ENCODE measurements at regions not wholly inside any gene's neighbourhood (a gene's known extent, or its start where the extent isn't known, plus 50 kb on each side); places are given as distances from the start of the nearest gene placed in this dataset.
"Not testable (repeated sequence)": the region's sequence is repeated elsewhere in the genome, so short reads cannot be mapped to it uniquely, and the experiment has no call there.

DNA sequence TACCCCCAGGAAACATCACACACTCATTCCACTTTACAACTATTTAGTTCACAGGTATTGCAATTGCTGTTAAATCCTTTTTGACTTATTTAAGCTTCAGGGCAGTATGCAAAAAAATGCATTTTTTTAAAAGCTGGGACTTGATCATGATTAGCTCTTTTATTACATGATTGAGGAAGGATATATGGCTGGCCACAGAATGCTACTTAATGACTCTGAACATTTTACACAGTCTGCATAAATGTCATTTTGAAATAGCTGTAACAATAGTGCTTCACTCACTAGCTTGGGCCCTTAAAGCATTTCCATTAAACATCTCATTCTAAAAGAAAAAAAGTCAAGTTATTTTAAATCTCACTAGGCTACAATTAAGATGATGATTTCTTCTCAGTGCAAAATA, 429.7 kb downstream of the FRK start:
- DNase-seq (ENCODE audit: low read depth in 2 of 2) = no peak

- no peak for DNase-seq (ENCODE audit: low read depth in 2 of 2)
Measured at GRCh38 chr6:115630424-115631024, 430.2 kb downstream of the FRK start.

DNA sequence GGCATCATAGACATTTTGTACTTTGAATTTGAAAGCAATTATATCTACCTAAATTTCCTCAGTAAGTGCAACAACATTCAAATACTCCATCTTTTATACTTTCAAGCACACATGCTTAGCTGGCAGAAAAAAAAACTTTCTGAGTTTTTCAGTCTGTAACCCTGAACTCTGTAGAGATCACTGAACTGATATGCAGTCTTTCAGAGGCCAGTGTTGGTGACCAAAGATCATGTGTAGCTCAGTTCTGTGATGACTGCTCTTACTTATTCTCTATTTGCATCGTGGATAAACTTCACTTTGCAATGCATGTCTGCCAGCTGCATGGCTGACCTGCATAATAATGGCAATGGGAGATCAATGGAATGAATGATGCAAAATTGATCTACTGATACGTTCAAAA, 431.3 kb downstream of the FRK start:
- no peak for DNase-seq (ENCODE audit: low read depth in 2 of 2)

- no peak for DNase-seq (ENCODE audit: low read depth in 2 of 2)
Measured at GRCh38 chr6:115618256-115618655, 442.4 kb downstream of the FRK start.

GRCh38 chr6:115617031-115617430, 443.7 kb downstream of the FRK start:
- DNase-seq (ENCODE audit: low read depth in 2 of 2) = no peak

GRCh38 chr6:115613488-115613887, 447.2 kb downstream of the FRK start:
- no peak for DNase-seq (ENCODE audit: low read depth in 2 of 2)

DNA sequence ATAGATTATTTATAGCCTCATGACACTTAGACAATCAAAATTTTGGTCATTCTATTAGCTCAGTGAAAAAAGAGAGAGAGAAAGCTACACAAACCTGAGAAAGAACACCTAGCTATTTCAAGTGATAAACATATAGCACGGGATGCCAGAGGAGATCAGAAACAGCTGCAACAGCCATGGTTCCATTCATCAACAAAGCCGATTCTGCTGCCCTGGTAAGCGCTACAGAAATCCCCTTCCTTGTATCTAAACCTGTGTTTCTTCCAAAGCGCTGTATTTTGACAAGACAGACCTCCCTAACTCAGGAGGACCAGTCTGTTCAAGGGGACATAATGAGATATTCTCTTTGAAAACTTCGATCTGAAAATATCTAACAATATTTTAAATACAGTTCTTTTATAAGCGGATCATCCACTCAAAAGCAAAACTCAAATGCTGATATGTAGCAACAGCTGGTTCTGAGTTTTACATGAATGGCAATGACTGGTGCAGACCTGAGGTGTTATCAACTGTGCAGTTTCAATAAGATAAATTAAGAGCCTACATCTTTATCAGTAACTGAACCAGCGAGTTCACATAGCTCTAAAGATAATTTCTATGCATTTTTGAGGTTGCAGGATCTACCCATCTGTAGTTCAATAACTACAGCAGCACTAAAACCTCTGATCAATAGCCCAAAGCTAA, 447.8 kb downstream of the FRK start:
- no peak for DNase-seq (ENCODE audit: low read depth in 2 of 2)

DNA sequence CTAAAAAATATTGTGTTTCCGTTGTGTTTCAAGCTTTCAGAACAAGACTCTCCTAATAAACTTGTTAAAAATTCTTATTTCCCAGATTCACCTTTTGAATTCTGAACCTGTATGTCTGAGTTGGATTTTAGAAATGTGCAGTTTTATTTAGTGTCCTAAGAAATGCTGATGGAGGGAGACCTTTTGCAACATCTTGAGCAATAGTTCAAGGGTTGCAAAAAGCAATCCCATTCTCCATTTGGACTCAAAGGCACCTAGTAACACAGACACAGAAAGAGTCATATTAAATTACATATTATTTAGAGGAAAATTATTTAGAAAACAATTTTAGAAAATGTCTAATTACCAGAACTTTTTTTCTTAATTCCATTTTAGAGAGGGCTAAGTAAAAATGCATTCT, 448.5 kb downstream of the FRK start:
- no peak for DNase-seq (ENCODE audit: low read depth in 2 of 2)

DNA sequence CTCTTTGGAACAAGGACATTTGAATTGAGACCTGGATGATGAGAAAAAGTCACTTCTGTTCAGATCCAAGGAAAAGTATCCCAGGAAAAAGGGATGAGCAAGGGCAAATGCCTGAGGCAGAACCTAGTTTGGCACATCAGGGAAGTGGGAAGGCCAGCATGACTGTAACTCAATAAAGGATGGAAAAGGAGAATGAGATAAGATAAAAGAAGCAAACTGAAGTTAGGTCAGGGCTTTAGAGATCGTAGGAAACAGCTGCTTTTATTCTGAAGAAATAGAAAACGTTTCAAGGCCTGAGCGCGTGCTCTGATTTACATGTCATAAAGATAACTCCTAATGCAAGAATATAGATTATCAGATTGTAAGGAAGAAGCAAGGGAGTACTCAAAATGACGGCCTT, 450.0 kb downstream of the FRK start:
- no peak for DNase-seq (ENCODE audit: low read depth in 2 of 2)

DNA sequence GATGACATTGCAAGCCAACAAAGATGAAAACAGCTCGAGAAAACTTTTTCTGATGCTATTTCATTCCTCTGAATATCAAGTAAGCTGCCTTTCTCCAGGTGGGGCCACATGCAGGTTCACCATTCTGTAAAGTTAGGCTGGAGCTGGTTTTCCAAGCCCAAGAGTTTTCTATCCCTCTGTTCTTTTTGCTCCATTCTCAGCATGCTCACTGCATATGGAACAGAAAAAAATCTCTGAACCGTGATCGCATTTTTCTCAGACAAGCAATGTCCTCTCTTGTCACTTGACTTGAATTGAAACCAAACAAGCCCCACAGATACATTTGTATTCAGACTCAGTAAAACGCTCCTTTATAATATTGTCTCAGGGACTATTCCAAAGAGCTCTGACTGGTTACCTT, 451.6 kb downstream of the FRK start:
- no peak for DNase-seq (ENCODE audit: low read depth in 2 of 2)

DNA sequence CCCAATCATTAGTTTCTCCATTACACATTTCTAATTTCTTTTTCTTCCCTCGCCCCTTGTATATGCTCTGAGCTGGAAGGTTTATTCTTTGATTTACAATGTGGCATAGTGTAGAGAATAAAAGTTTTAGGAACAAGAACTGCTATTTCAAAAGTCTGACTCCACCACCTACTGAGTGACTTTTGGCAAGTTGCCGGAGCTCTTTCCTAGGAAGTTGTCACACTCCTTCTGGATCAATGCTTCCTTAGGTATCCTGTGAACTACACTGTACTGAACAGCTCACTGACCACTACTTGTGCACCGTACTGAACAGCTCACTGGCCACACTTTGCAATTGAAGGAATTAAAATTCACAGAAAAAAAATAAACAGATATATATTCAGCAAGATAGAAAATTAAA, 458.2 kb downstream of the FRK start:
- DNase-seq (ENCODE audit: low read depth in 2 of 2) = no peak

- no peak for DNase-seq (ENCODE audit: low read depth in 2 of 2)
Measured at GRCh38 chr6:115601509-115601908, 459.2 kb downstream of the FRK start.

GRCh38 chr6:115601064-115601463, 459.6 kb downstream of the FRK start:
- DNase-seq (ENCODE audit: low read depth in 2 of 2) = no peak

DNA sequence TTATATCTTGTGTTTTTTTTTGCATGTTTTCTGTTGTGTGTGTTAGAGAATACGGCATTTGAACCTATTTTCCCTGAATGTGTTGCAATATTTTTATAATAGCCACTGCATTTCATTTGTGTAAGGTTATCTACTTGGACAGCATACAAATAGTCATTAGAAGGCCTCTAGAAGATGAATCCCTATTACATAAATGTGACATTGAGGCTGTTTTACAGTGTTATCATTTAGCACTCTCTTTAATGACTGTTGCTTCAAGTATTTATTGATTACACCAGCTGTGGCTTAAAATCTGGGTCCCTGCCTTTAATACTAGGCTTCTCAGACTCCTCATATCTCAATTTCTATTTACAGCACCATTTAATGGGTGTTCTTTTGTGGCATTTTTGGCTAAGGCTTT, 465.8 kb downstream of the FRK start:
- DNase-seq (ENCODE audit: low read depth in 2 of 2) = no peak

DNA sequence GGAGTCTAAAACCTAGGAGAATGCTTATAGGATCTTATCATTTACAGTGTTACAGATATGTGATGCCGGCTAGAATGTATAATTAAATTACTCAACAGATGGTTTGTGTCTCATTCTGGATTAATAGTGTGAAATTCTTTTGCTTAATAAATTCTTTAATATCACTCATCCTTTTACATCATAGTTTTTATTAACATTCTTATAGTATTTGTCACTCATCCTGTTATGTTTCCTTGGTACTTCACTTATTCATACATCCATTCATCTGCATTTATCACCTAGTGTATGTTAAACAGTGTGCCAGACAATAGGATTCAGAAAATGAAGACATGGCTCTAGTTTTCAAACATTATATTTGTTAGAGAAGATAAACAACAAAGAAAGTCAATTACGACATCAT, 468.7 kb downstream of the FRK start:
- no peak for DNase-seq (ENCODE audit: low read depth in 2 of 2)

DNA sequence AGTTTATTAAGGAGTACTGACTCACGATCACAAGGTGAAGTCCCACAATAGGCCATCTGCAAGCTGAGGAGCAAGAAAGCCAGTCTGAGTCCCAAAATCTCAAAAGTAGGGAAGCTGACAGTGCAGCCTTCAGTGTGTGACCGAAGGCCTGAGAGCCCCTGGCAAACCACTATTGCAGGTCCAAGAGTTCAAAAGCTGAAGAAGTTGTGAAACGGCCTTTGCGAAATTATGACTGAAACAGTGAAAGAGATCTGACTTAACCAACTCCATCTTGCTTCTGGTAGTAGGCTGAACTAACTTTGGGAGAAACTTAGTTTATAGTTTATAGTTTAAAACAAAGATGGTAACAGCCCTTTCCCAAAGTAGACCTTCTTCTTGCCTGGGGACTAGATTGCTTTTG, 471.6 kb downstream of the FRK start:
- DNase-seq (ENCODE audit: low read depth in 2 of 2) = not testable (repeated sequence)

GRCh38 chr6:115583290-115583689, 477.4 kb downstream of the FRK start:
- no peak for DNase-seq (ENCODE audit: low read depth in 2 of 2)

DNA sequence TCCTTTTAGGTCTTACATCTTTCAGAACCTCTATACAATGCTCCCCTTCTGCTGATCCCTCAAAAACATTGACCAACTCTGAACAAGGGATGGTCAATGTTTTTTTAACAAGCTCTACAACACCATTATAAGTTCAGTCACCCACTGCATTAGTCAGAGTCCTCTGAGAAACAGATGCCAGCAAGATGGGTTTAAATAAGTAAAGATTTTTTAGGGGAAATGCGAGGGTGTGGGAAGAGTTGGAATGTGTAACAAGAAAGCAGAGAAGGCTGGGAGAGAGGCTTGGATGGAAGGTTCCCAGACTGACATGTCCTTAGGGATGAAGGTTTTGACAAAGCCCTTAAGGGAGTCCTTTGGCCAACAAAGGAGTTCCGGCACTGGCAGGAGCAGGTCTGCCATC, 478.3 kb downstream of the FRK start:
- DNase-seq (ENCODE audit: low read depth in 2 of 2) = no peak

DNA sequence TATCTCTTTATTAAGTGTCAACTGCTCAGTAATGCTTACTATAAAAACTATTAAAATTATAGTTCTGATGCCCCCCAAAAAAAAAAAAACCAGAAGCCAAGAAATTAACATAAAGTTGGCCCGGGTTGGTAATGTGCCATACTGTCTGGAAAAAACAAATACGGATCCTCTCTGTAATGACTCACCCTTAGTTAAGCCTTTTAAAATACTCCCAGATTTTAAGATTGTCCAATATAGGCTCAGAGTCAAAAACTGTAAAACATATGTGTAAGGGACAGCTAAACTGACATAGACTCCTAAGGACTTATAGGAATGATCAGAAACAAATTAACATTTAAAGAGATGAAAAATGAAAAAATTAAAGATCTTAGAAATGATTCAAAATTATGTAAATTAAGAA, 481.1 kb downstream of the FRK start:
- not testable (repeated sequence) for DNase-seq (ENCODE audit: low read depth in 2 of 2)

- DNase-seq (ENCODE audit: low read depth in 2 of 2) = no peak
Measured at GRCh38 chr6:115577270-115577669, 483.4 kb downstream of the FRK start.

DNA sequence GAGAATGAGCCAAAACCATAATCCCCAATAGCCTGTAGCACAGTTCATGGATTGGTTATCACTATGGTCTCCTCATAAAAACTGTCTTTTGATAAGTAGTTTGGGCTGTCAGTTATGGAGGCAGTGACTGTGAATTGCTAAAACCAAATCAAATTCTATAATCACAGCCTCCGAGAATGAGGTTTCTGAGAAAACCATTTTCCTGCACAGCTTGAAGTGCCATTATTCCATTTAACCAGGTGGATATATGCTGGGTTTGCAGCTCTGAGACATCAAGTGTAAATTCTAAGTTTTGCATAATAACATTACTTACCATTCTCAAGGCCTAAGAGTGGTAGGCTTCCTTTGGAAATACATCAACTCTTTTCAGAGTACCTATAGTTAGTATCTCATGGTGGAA, 485.4 kb downstream of the FRK start:
- DNase-seq (ENCODE audit: low read depth in 2 of 2) = no peak

DNA sequence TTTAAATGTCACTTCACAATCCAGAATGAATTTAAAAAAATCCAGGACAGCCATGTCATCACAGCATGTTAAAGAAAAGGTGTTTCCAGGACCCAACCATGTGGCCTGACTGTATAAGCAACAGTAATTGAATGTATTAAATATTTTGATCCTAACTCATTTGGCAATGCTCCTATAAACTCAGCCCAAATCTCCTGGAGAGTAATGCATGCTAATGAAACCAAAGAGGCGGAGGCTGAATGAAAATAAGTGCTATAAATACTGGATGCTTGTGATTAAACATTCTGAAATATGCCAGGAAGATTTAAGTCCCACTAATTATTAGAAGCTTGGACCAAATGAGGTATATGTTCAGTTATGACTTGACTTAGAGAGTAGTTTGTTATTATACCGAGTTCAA, 486.8 kb downstream of the FRK start:
- DNase-seq (ENCODE audit: low read depth in 2 of 2) = no peak

DNA sequence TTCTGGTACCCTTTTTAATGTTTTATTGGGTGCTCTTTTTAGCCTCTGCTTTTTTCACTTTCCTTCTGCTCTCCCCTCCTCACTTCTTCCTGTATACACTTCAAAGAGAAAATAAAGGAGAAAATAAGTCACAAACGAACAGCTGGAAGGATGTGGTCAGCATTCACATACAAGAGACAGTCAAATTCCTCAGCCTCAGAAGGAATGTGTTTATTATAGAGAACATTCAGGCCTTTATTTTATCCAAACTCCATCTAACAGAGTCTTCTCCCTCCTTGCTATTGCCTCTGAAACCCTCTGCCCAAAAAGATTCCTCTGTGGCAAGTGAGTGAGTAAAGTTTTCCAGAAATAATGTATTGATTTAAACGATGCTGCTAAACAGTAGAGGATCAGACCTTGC, 490.4 kb downstream of the FRK start:
- DNase-seq (ENCODE audit: low read depth in 2 of 2) = no peak

GRCh38 chr6:115554060-115554459, 506.6 kb downstream of the FRK start:
- no peak for DNase-seq (ENCODE audit: low read depth in 2 of 2)
